B cell (primary cell): ENCODE measurements at regions not wholly inside any gene's neighbourhood (a gene's known extent, or its start where the extent isn't known, plus 50 kb on each side); places are given as distances from the start of the nearest gene placed in this dataset.

Experiments used
- CTCF ChIP-seq: fragments of 200-600 bp; IDR thresholded peaks from one replicate; pipeline ENCODE4 v1.8.0; 2022; ENCODE audit warnings: antibody characterized with exemption, mild to moderate bottlenecking
- EZH2 ChIP-seq: IDR thresholded peaks from 2 replicates; pipeline ENCODE4 v1.6.1; 2012; ENCODE audit warnings: borderline replicate concordance, low read depth, mild to moderate bottlenecking, moderate library complexity, low read length; ENCODE audit not compliant: insufficient read depth, poor library complexity, severe bottlenecking

GRCh38 chr9:113786071-113786470 lies 90.0 kb upstream of the ZNF618 start:
- TF ChIP-seq CTCF = no peak
- TF ChIP-seq EZH2 = no peak
